Limb (tissue), 2 donors: ENCODE measurements at regions not wholly inside any gene's neighbourhood (a gene's known extent, or its start where the extent isn't known, plus 50 kb on each side); places are given as distances from the start of the nearest gene placed in this dataset.

ENCODE experiments used
- DNase-seq, 2 donors: peaks; one replicate each; pipeline ENCODE4 v3.0.0-alpha.2; 2016; ENCODE audit errors: extremely low spot score in 2 of 2

- DNase-seq = peak; percentile 57 to 60
These were observed 601.4 kb upstream of the MGMT start for GRCh38 chr10:128865436-128866195.

- DNase-seq = no peak
These were observed 600.5 kb upstream of the MGMT start for GRCh38 chr10:128866551-128866950.

- DNase-seq = no peak
These were observed 599.8 kb upstream of the MGMT start for GRCh38 chr10:128867210-128867609.

GRCh38 chr10:128867819-128868218, 599.2 kb upstream of the MGMT start:
- DNase-seq = no peak

- DNase-seq = no peak
These were observed 598.6 kb upstream of the MGMT start for GRCh38 chr10:128868481-128868880.

GRCh38 chr10:128869101-128869749, 597.8 kb upstream of the MGMT start:
- no peak for DNase-seq

- no peak for DNase-seq
These were observed 596.0 kb upstream of the MGMT start for GRCh38 chr10:128870830-128871597.

- DNase-seq = no peak
These were observed 595.3 kb upstream of the MGMT start for GRCh38 chr10:128871671-128872231.

- DNase-seq = no peak
These were observed 593.5 kb upstream of the MGMT start for GRCh38 chr10:128873411-128874054.

- DNase-seq = no peak
These were observed 592.7 kb upstream of the MGMT start for GRCh38 chr10:128874331-128874730.

- DNase-seq = no peak
These were observed 591.9 kb upstream of the MGMT start for GRCh38 chr10:128875030-128875744.

- DNase-seq = no peak
These were observed 590.9 kb upstream of the MGMT start for GRCh38 chr10:128875956-128876736.

GRCh38 chr10:128877141-128877540, 589.9 kb upstream of the MGMT start:
- DNase-seq = no peak

GRCh38 chr10:128877936-128878335, 589.1 kb upstream of the MGMT start:
- DNase-seq = no peak

GRCh38 chr10:128879030-128879429, 588.0 kb upstream of the MGMT start:
- no peak for DNase-seq

- DNase-seq = no peak
These were observed 587.5 kb upstream of the MGMT start for GRCh38 chr10:128879441-128880140.

GRCh38 chr10:128880159-128880725, 586.8 kb upstream of the MGMT start:
- DNase-seq = no peak

- DNase-seq = no peak
These were observed 586.0 kb upstream of the MGMT start for GRCh38 chr10:128881086-128881485.
